GM12865 (cell line): ENCODE measurements at regions not wholly inside any gene's neighbourhood (a gene's known extent, or its start where the extent isn't known, plus 50 kb on each side); places are given as distances from the start of the nearest gene placed in this dataset.

Experiments used
- DNase-seq: peaks from one replicate; pipeline ENCODE4 v3.0.0; 2010; ENCODE audit warnings: low read depth
- H3K4me3 ChIP-seq: 2 replicates; pipeline ENCODE4 v1.5.1; 2011; ENCODE audit warnings: mild to moderate bottlenecking, low read depth, low read length, control low read depth
- TF ChIP-seq, protein P1 (sequence below): IDR thresholded peaks from 2 replicates; pipeline ENCODE4 v1.5.1; 2011; ENCODE audit warnings: low read length, control low read depth, low read depth, inconsistent platforms; ENCODE audit not compliant: insufficient read depth; ENCODE audit errors: missing control alignments

DNA sequence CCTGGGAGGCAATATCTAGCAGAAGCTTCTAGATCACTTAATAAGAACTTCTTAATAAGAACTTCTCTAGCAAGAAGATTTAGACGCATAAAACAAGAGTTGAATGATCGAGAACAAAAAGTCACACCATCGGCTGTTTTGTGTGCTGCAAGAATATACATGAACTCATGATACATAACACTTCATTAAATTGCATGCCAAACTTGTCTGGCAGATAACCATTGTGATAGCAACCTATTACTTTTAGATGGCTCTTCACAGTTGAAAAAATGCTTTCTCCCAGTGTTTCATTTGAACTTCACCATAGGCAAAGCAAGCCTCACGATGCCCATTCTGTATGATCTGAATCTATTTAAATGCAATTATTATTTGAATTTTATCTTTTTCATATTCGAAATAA is 249.9 kb downstream of the CBLN4 start:
- TF ChIP-seq, protein P1, sequence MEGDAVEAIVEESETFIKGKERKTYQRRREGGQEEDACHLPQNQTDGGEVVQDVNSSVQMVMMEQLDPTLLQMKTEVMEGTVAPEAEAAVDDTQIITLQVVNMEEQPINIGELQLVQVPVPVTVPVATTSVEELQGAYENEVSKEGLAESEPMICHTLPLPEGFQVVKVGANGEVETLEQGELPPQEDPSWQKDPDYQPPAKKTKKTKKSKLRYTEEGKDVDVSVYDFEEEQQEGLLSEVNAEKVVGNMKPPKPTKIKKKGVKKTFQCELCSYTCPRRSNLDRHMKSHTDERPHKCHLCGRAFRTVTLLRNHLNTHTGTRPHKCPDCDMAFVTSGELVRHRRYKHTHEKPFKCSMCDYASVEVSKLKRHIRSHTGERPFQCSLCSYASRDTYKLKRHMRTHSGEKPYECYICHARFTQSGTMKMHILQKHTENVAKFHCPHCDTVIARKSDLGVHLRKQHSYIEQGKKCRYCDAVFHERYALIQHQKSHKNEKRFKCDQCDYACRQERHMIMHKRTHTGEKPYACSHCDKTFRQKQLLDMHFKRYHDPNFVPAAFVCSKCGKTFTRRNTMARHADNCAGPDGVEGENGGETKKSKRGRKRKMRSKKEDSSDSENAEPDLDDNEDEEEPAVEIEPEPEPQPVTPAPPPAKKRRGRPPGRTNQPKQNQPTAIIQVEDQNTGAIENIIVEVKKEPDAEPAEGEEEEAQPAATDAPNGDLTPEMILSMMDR: no peak
- no peak for DNase-seq
- H3K4me3 ChIP-seq: no peak overlapping the region

DNA sequence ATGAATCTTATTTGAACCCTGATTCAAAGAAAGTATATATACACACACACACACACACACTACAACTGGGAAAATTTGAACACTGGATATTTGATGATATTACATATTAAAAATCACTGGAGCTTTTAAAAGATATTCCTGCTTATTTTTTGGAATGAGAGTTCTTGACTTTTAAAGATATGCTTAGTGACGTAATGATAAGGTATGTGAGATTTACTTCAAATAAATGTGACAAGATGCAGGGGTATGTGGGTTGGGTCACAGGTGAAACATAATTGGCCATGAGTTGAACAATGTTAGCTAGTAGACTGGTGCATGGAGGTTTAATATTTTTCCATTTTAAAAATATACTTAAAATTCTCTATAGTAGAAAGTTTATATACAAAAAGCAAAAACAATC is 258.6 kb downstream of the CBLN4 start:
- H3K4me3 ChIP-seq: no peak overlapping the region
- DNase-seq: no peak
- TF ChIP-seq, protein P1: no peak

DNA sequence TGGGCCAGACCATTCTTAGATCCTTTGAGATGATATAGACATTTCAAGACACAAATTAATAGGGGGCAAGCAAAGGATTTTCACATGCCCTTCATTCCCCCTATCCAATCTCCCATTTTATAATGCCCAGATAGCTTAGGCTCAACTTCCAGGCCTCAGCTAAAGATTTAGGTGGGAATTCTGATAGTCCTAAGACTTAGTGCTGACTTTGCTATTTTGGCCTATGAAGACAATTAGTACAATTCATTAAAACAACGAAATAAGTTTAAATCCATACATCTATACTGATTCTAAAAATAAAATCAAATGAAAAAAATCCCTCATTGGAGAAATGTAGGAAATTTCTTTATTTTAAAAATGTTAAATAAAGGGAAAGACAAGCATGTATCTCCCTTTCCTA is 259.5 kb downstream of the CBLN4 start:
- no peak overlapping the region for H3K4me3 ChIP-seq
- TF ChIP-seq, protein P1: no peak
- no peak for DNase-seq

DNA sequence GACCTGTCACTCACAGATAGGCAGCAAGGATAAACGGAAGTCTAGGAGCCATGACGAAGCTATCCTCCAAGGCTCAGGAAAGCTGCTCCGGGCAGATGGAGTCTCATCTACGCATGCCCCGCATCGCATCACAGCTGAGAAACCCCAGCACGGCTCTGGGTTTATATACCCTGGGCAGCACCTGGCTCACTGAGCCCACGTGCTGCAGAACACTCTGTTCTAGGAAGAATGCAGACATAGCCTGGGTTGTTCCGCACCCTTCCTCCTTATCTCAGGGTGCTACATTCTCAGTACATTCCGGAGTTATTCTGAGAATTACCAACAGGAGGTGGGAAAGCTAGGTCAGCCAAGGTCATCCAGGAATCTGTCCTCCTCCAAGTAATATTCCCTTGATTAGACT is 260.4 kb downstream of the CBLN4 start:
- H3K4me3 ChIP-seq: no peak overlapping the region
- TF ChIP-seq, protein P1: no peak
- DNase-seq: no peak

DNA sequence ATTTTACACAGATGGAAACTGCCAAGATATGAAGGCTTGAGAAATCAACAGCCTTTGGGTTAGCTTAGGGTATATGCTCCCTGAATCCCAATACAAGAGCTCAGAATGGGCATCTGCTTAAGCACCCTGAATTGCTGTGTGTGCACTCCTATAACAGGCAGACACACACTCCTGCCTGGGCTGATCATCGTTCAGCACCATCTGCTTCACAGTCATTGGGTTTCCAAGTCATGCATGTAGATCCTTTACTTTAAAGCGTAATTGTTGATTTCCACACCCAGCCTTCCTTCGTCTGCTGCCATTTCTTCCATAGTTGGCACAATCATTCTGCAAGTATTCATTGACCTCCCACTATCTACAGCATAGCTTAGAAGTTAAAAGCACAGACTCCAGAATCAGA is 263.5 kb downstream of the CBLN4 start:
- H3K4me3 ChIP-seq: no peak overlapping the region
- DNase-seq: no peak
- TF ChIP-seq, protein P1: no peak

DNA sequence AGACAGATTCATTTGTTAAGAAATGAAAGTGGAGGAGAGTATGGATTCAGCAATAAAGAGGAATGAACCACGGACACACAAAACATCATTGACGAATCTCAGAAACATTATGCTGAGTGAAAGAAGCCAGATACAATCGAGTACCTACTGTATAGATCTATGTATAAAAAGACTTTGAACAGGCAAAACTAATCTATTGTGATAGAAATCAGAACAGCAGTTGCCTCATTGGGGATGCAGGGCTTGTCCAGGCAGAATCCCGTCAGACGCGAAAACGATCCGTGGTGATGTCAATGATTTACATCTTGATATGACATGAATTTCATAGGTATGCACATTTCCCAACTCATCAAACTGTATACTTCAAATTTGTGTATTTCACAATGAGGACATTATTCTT is 265.2 kb downstream of the CBLN4 start:
- no peak for DNase-seq

DNA sequence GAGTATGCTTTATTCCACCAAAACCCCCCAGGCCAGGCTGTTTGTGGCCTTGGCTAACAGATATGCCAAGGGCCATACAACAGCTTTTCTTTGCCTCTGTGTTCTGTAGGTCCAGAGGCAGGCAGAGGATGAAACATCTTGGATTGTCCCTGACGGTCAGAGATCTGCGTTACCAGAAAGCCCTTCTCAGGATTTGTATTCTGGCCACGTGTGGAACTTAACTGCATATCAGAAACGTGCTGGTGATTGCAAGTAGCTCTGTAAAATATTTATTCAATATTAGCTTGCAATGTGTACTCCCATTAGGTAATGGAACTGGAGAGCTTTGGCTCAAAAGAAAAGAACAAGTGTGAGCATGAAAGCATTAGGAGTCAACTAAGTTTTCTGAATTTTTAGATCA is 275.0 kb downstream of the CBLN4 start:
- no peak overlapping the region for H3K4me3 ChIP-seq
- TF ChIP-seq, protein P1: no peak
- DNase-seq: no peak

More for the DNA sequence above, 265.2 kb downstream of the CBLN4 start:
- TF ChIP-seq, protein P1: no peak
- H3K4me3 ChIP-seq: no peak overlapping the region
